GM12891 (cell line): ENCODE measurements at regions not wholly inside any gene's neighbourhood (a gene's known extent, or its start where the extent isn't known, plus 50 kb on each side); places are given as distances from the start of the nearest gene placed in this dataset.

Source experiments
- PAX5 ChIP-seq: IDR thresholded peaks from 2 replicates; pipeline ENCODE4 v1.6.1; 2011; ENCODE audit warnings: low read length, moderate library complexity, mild to moderate bottlenecking; ENCODE audit not compliant: insufficient read depth, severe bottlenecking
- POLR2A ChIP-seq: IDR thresholded peaks from 2 replicates; pipeline ENCODE4 v1.6.1; 2011; ENCODE audit warnings: low read depth, low read length, control low read depth
- POLR2AphosphoS5 ChIP-seq: IDR thresholded peaks from 2 replicates; pipeline ENCODE4 v1.6.1; 2011; ENCODE audit warnings: low read depth, low read length, control low read depth
- POU2F2 ChIP-seq: IDR thresholded peaks from 2 replicates; pipeline ENCODE4 v1.6.1; 2011; ENCODE audit warnings: low read depth, mild to moderate bottlenecking, control low read depth, low read length, moderate library complexity
- SPI1 ChIP-seq: IDR thresholded peaks from 2 replicates; pipeline ENCODE4 v1.6.1; 2011; ENCODE audit warnings: low read depth, low read length, control low read depth
- TAF1 ChIP-seq: IDR thresholded peaks from 2 replicates; pipeline ENCODE4 v1.6.1; 2011; ENCODE audit warnings: low read depth, low read length, control low read depth

DNA sequence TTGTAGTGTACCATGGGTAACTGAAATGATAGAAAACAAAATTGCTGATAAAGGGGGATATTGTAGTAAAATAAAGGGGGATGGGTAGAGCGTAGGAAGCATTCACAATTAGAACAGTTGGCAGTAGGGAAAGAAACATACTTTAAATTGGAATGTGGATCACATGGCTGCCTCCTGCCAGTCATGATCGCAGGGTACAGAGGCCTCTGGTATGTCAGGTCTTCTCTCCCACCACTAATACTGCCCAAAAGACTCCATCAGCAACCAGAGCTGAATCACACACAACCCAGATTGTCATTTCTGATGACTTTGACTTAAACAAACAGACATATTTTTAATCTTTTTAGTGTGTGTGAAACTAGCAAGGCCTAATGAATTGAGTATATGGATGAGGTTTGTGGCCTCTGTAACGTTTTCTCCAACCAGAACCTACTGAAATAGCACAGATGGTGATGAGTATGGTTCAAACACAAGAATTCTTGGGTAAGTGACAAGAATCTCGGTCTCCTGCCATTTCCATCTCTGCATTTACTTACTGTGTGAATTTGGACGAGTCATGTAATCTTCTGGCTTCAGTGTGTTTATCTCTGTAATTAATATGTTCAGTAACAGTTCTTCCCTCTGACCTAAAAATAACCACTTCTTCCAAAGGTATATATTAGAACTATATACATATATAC lies 112.6 kb downstream of the USP22 start:
- no peak for TF ChIP-seq TAF1
- no peak for TF ChIP-seq POLR2AphosphoS5
- TF ChIP-seq POLR2A = no peak
- TF ChIP-seq SPI1 = no peak
- no peak for TF ChIP-seq POU2F2
- no peak for TF ChIP-seq PAX5
